ENCODE measurements at regions not wholly inside any gene's neighbourhood (a gene's known extent, or its start where the extent isn't known, plus 50 kb on each side); places are given as distances from the start of the nearest gene placed in this dataset.

DNA sequence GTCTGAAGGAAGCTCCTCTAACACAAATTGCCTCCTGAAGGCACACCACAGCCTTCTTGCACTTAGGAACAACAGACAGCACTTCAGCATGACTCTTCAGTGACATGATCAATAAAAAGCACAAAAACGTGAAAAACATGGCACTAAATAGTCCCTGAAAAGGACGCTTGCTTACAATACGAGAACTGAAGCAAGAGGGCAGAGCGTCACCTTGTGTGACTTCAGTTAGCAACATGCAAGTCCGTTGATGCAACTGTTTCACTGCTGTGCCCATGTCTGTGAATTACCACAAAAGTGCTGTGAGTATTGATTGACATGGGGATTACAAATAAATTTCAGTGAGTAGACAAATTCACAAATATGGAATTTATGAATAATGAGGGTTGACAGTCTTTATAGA is 219.9 kb upstream of the GAS1 start:
- WGBS, 2 donors: 81 to 87% methylated on average over 5 of the region's 5 CpGs
- H3K27ac ChIP-seq: no peak overlapping the region
- intact Hi-C loops (cut with DNase I): no loop called here

DNA sequence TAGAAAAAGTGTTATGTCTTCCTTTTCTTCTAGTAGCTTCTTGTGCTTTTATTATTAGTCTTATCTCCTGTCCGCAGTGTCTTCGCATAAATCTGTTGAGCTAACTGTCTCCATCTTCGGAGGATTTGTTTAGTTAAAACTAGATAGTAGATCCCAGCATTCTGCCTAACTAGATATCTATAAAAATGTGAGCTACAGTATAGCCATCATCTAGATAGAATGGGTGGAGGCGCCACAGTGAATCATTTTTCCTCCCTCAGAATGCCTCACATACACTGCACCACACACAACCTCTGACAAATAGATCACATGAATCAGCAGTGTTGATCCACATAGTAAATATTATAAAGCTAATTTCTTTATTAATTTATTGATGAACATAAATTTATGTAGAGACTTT is 220.3 kb upstream of the GAS1 start:
- no peak for TF ChIP-seq POLR2A (IDR thresholded peaks at IDR 0.05)
- TF ChIP-seq CTCF (IDR thresholded peaks at IDR 0.05): no peak
- Histone ChIP-seq H3K9me3 (no peaks in the 10 kb centered on the region), H3K36me3 (no peaks in the 10 kb centered on the region), H3K4me3 (no peak overlapping the region), H3K27me3 (no peaks in the 10 kb centered on the region), H3K4me1 (no peaks in the 10 kb centered on the region), H3K27ac (no peak overlapping the region)
- intact Hi-C loops (cut with DNase I): no loop called here
- DNase-seq: no peak
- WGBS, 2 donors: 86 to 90% methylated on average over 4 of the region's 4 CpGs

More for the DNA sequence above, 219.9 kb upstream of the GAS1 start:
- Histone ChIP-seq H3K9me3 (no peaks in the 10 kb centered on the region), H3K36me3 (no peaks in the 10 kb centered on the region), H3K27me3 (no peaks in the 10 kb centered on the region), H3K4me3 (no peak overlapping the region), H3K4me1 (no peaks in the 10 kb centered on the region)
- no peak for DNase-seq
- TF ChIP-seq CTCF (IDR thresholded peaks at IDR 0.05) (no peak), POLR2A (IDR thresholded peaks at IDR 0.05) (no peak)

- Histone ChIP-seq H3K27me3 (no peaks in the 10 kb centered on the region), H3K9me3 (no peaks in the 10 kb centered on the region), H3K4me1 (peaks cover 0 to 8% (median 0%) of the 10 kb centered on the region in 3 donors), H3K36me3 (no peaks in the 10 kb centered on the region), H3K27ac (no peak overlapping the region), H3K4me3 (no peak overlapping the region)
- TF ChIP-seq POLR2A (IDR thresholded peaks at IDR 0.05): no peak
- TF ChIP-seq CTCF (IDR thresholded peaks at IDR 0.05): no peak
- DNase-seq: no peak
- intact Hi-C loops (cut with DNase I): no loop called here
Measured at GRCh38 chr9:87178302-87178701, 231.0 kb upstream of the GAS1 start.

- TF ChIP-seq CTCF (IDR thresholded peaks at IDR 0.05): no peak
- TF ChIP-seq POLR2A (IDR thresholded peaks at IDR 0.05): no peak
- no peaks in the 10 kb centered on the region for H3K36me3 ChIP-seq
- H3K4me3 ChIP-seq: no peak overlapping the region
- DNase-seq: no peak
- peaks cover 0 to 8% (median 0%) of the 10 kb centered on the region in 3 donors for H3K4me1 ChIP-seq
- H3K27ac ChIP-seq: no peak overlapping the region
- WGBS, 2 donors: 47 to 48% methylated on average over 7 of the region's 7 CpGs
- H3K27me3 ChIP-seq: no peaks in the 10 kb centered on the region
- intact Hi-C loops (cut with DNase I): no loop called here
- H3K9me3 ChIP-seq: no peaks in the 10 kb centered on the region
Measured at GRCh38 chr9:87179553-87180340, 232.4 kb upstream of the GAS1 start.

GRCh38 chr9:87180361-87180760 is 233.1 kb upstream of the GAS1 start:
- Histone ChIP-seq H3K4me1 (peaks cover 0 to 8% (median 0%) of the 10 kb centered on the region in 3 donors), H3K9me3 (no peaks in the 10 kb centered on the region), H3K36me3 (no peaks in the 10 kb centered on the region), H3K27me3 (no peaks in the 10 kb centered on the region), H3K27ac (no peak overlapping the region), H3K4me3 (no peak overlapping the region)
- TF ChIP-seq POLR2A (IDR thresholded peaks at IDR 0.05) (no peak), CTCF (IDR thresholded peaks at IDR 0.05) (no peak)
- intact Hi-C loops (cut with DNase I): no loop called here
- DNase-seq: no peak
- 51 to 56% methylated on average over 5 of the region's 5 CpGs for WGBS, 2 donors
